Colonic mucosa (tissue), 4 donors: ENCODE measurements at regions not wholly inside any gene's neighbourhood (a gene's known extent, or its start where the extent isn't known, plus 50 kb on each side); places are given as distances from the start of the nearest gene placed in this dataset.

Experiments
- DNase-seq: peaks from one replicate; pipeline ENCODE4 v3.0.0-alpha.2; 2020
- H3K27ac ChIP-seq: fragments of 200-600 bp; one replicate; pipeline ENCODE4 v1.8.0; 2021
- H3K27me3 ChIP-seq: fragments of 200-600 bp; one replicate; pipeline ENCODE4 v1.8.0; 2021
- H3K36me3 ChIP-seq: fragments of 200-600 bp; one replicate; pipeline ENCODE4 v1.8.0; 2021
- H3K4me1 ChIP-seq: fragments of 200-600 bp; one replicate; pipeline ENCODE4 v1.8.0; 2021; ENCODE audit warnings: mild to moderate bottlenecking
- H3K4me3 ChIP-seq: fragments of 200-600 bp; one replicate; pipeline ENCODE4 v1.8.0; 2021
- H3K9ac ChIP-seq, 2 donors: one replicate each; pipeline ENCODE4 v1.7.0; 2013; ENCODE audit warnings: control low read depth in 2 of 2, low read depth in 2 of 2, low read length in 2 of 2
- H3K9me3 ChIP-seq: fragments of 200-600 bp; one replicate; pipeline ENCODE4 v1.8.0; 2021
- CTCF ChIP-seq: fragments of 200-600 bp; IDR thresholded peaks from one replicate; pipeline ENCODE4 v1.8.0; 2022; ENCODE audit warnings: antibody characterized with exemption, mild to moderate bottlenecking
- intact Hi-C: fragments of 100-400 bp; cut with DNase I; formaldehyde crosslinking; loops from one replicate; pipeline ENCODE4 v1.14.1; 2022
- donor health status: healthy.
- donor health status: DM: no; HTN: no; CAD: no.
- donor health status: DM: no; HTN: no; CAD: no.

- Histone ChIP-seq H3K9me3 (no peaks in the 10 kb centered on the region), H3K9ac (no peak overlapping the region), H3K4me1 (no peaks in the 10 kb centered on the region), H3K36me3 (no peaks in the 10 kb centered on the region), H3K27me3 (no peaks in the 10 kb centered on the region), H3K27ac (no peak overlapping the region), H3K4me3 (no peak overlapping the region)
- no peak for TF ChIP-seq CTCF
- no peak for DNase-seq
- intact Hi-C loops: no loop called here
Measured at GRCh38 chr2:191760655-191761262, 82.8 kb downstream of the NABP1 start.

- TF ChIP-seq CTCF: no peak
Measured at GRCh38 chr2:191773136-191773535, 73.8 kb downstream of the CAVIN2 start.

GRCh38 chr2:191777351-191777750 is 69.5 kb downstream of the CAVIN2 start:
- H3K4me1 ChIP-seq: no peaks in the 10 kb centered on the region
- no peaks in the 10 kb centered on the region for H3K36me3 ChIP-seq
- intact Hi-C loops: no loop called here
- no peak overlapping the region for H3K27ac ChIP-seq
- H3K9me3 ChIP-seq: no peaks in the 10 kb centered on the region
- DNase-seq: no peak
- no peaks in the 10 kb centered on the region for H3K27me3 ChIP-seq
- no peak for TF ChIP-seq CTCF
- no peak overlapping the region for H3K4me3 ChIP-seq
- H3K9ac ChIP-seq: no peak overlapping the region

More at GRCh38 chr2:191773136-191773535, 73.8 kb downstream of the CAVIN2 start:
- Histone ChIP-seq H3K9ac (no peak overlapping the region), H3K27ac (no peak overlapping the region), H3K9me3 (no peaks in the 10 kb centered on the region), H3K27me3 (no peaks in the 10 kb centered on the region), H3K4me3 (no peak overlapping the region), H3K36me3 (no peaks in the 10 kb centered on the region), H3K4me1 (no peaks in the 10 kb centered on the region)
- intact Hi-C loops: no loop called here
- no peak for DNase-seq

- no peak overlapping the region for H3K4me3 ChIP-seq
- no peaks in the 10 kb centered on the region for H3K4me1 ChIP-seq
- no peak overlapping the region for H3K27ac ChIP-seq
- H3K27me3 ChIP-seq: no peaks in the 10 kb centered on the region
- H3K9me3 ChIP-seq: no peaks in the 10 kb centered on the region
- TF ChIP-seq CTCF: no peak
- intact Hi-C loops: no loop called here
- H3K36me3 ChIP-seq: no peaks in the 10 kb centered on the region
- DNase-seq: no peak
- H3K9ac ChIP-seq: no peak overlapping the region
Measured at GRCh38 chr2:191778041-191778440, 68.8 kb downstream of the CAVIN2 start.

GRCh38 chr2:191782351-191782750 is 64.5 kb downstream of the CAVIN2 start:
- Histone ChIP-seq H3K27me3 (no peaks in the 10 kb centered on the region), H3K36me3 (no peaks in the 10 kb centered on the region), H3K9me3 (no peaks in the 10 kb centered on the region), H3K4me1 (no peaks in the 10 kb centered on the region), H3K27ac (no peak overlapping the region), H3K4me3 (no peak overlapping the region), H3K9ac (no peak overlapping the region)
- no peak for DNase-seq
- no peak for TF ChIP-seq CTCF
- intact Hi-C loops: no loop called here
